ENCODE measurements at regions not wholly inside any gene's neighbourhood (a gene's known extent, or its start where the extent isn't known, plus 50 kb on each side); places are given as distances from the start of the nearest gene placed in this dataset.
A peak's percentile ranks its signal among the peaks of the same experiment; 100 is the strongest.

GRCh38 chr3:193814166-193814892 lies 221.3 kb downstream of the OPA1 start:
- no peak overlapping the region for H3K4me3 ChIP-seq (ENCODE audit: low read depth, low read length)
- H3K27me3 ChIP-seq (ENCODE audit: control insufficient read depth, insufficient read depth, low read length): peaks cover 5% of the 10 kb centered on the region
- no peaks in the 10 kb centered on the region for H3K36me3 ChIP-seq (ENCODE audit: control insufficient read depth, insufficient read depth, low read length)
- no peak for FAIRE-seq
- TF ChIP-seq CTCF (IDR thresholded peaks at IDR 0.05; ENCODE audit: insufficient read depth, low read length, severe bottlenecking): no peak
- DNase-seq (ENCODE audit: low read depth): no peak

GRCh38 chr3:193815246-193816027 lies 222.4 kb downstream of the OPA1 start:
- Histone ChIP-seq H3K36me3 (ENCODE audit: control insufficient read depth, insufficient read depth, low read length) (no peaks in the 10 kb centered on the region), H3K4me3 (ENCODE audit: low read depth, low read length) (no peak overlapping the region), H3K27me3 (ENCODE audit: control insufficient read depth, insufficient read depth, low read length) (peaks cover 2% of the 10 kb centered on the region)
- FAIRE-seq: peak; percentile 68
- DNase-seq (ENCODE audit: low read depth): no peak
- no peak for TF ChIP-seq CTCF (IDR thresholded peaks at IDR 0.05; ENCODE audit: insufficient read depth, low read length, severe bottlenecking)

- H3K36me3 ChIP-seq (ENCODE audit: control insufficient read depth, insufficient read depth, low read length): no peaks in the 10 kb centered on the region
- no peaks in the 10 kb centered on the region for H3K27me3 ChIP-seq (ENCODE audit: control insufficient read depth, insufficient read depth, low read length)
- H3K4me3 ChIP-seq (ENCODE audit: low read depth, low read length): no peak overlapping the region
- FAIRE-seq (no peak), DNase-seq (ENCODE audit: low read depth) (no peak)
- no peak for TF ChIP-seq CTCF (IDR thresholded peaks at IDR 0.05; ENCODE audit: insufficient read depth, low read length, severe bottlenecking)
Observed at GRCh38 chr3:193816028-193816395, 223.0 kb downstream of the OPA1 start.

GRCh38 chr3:193816656-193817311 lies 223.8 kb downstream of the OPA1 start:
- FAIRE-seq (no peak), DNase-seq (ENCODE audit: low read depth) (no peak)
- Histone ChIP-seq H3K4me3 (ENCODE audit: low read depth, low read length) (no peak overlapping the region), H3K36me3 (ENCODE audit: control insufficient read depth, insufficient read depth, low read length) (no peaks in the 10 kb centered on the region), H3K27me3 (ENCODE audit: control insufficient read depth, insufficient read depth, low read length) (no peaks in the 10 kb centered on the region)
- no peak for TF ChIP-seq CTCF (IDR thresholded peaks at IDR 0.05; ENCODE audit: insufficient read depth, low read length, severe bottlenecking)

- no peak for DNase-seq (ENCODE audit: low read depth)
- no peaks in the 10 kb centered on the region for H3K27me3 ChIP-seq (ENCODE audit: control insufficient read depth, insufficient read depth, low read length)
- TF ChIP-seq CTCF (IDR thresholded peaks at IDR 0.05; ENCODE audit: insufficient read depth, low read length, severe bottlenecking): no peak
- no peaks in the 10 kb centered on the region for H3K36me3 ChIP-seq (ENCODE audit: control insufficient read depth, insufficient read depth, low read length)
- H3K4me3 ChIP-seq (ENCODE audit: low read depth, low read length): no peak overlapping the region
- FAIRE-seq: no peak
Observed at GRCh38 chr3:193819117-193820010, 226.4 kb downstream of the OPA1 start.

Measured in bronchial epithelial cell (primary cell).